ENCODE measurements at regions not wholly inside any gene's neighbourhood (a gene's known extent, or its start where the extent isn't known, plus 50 kb on each side); places are given as distances from the start of the nearest gene placed in this dataset.

DNA sequence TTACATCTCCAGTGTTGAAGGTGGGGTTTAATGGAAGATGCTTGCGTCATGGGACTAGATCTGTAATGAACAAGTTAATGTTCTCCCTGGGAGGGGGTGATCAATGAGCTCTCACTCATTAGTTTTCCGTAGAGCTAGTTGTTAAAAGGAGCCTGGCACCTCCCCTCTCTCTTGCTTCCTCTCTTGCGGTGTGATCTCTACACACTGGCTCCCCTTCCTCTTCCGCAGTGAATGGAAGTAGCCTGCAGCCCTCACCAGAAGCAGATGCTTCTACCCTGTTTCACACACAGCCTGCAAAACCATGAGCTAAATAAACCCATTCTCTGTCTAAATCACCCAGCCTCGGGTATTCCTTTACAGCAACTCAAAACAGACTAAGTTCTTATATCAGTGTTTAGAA, 318.8 kb downstream of the SLITRK1 start:
- no peak for FAIRE-seq

More for the DNA sequence above, 318.8 kb downstream of the SLITRK1 start:
- no peak for TF ChIP-seq POLR2AphosphoS5 (IDR thresholded peaks at IDR 0.05; ENCODE audit: insufficient read depth, low read depth, low read length)
- TF ChIP-seq, protein P1, sequence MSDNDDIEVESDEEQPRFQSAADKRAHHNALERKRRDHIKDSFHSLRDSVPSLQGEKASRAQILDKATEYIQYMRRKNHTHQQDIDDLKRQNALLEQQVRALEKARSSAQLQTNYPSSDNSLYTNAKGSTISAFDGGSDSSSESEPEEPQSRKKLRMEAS (IDR thresholded peaks at IDR 0.05; ENCODE audit: insufficient read depth, insufficient read length), result no peak
- no peak for TF ChIP-seq EZH2 (IDR thresholded peaks at IDR 0.05; ENCODE audit: borderline replicate concordance, low read depth, low read length, severe bottlenecking)
- no peak for TF ChIP-seq POLR2A (IDR thresholded peaks at IDR 0.05; ENCODE audit: low read depth, low read length)
- no peak for TF ChIP-seq FOS (IDR thresholded peaks at IDR 0.05; ENCODE audit: borderline replicate concordance, insufficient read depth, low read length)
- TF ChIP-seq GATA2 (IDR thresholded peaks at IDR 0.05; ENCODE audit: insufficient read depth, insufficient read length, low read depth, low read length), result no peak
- no peak for TF ChIP-seq JUN (IDR thresholded peaks at IDR 0.05; ENCODE audit: borderline replicate concordance, insufficient read depth, insufficient read length, low read depth)
- TF ChIP-seq, protein P2, sequence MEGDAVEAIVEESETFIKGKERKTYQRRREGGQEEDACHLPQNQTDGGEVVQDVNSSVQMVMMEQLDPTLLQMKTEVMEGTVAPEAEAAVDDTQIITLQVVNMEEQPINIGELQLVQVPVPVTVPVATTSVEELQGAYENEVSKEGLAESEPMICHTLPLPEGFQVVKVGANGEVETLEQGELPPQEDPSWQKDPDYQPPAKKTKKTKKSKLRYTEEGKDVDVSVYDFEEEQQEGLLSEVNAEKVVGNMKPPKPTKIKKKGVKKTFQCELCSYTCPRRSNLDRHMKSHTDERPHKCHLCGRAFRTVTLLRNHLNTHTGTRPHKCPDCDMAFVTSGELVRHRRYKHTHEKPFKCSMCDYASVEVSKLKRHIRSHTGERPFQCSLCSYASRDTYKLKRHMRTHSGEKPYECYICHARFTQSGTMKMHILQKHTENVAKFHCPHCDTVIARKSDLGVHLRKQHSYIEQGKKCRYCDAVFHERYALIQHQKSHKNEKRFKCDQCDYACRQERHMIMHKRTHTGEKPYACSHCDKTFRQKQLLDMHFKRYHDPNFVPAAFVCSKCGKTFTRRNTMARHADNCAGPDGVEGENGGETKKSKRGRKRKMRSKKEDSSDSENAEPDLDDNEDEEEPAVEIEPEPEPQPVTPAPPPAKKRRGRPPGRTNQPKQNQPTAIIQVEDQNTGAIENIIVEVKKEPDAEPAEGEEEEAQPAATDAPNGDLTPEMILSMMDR (IDR thresholded peaks at IDR 0.05; ENCODE audit: extremely low read depth in 1 of 2, insufficient read depth in 1 of 2, low read depth in 1 of 2, low read length in 2 of 2), result no peak
- TF ChIP-seq MYC (IDR thresholded peaks at IDR 0.05; ENCODE audit: low read depth, low read length), result no peak
- no peak overlapping the region for H3K9ac ChIP-seq (replicated peaks; ENCODE audit: extremely low read depth, insufficient read depth, low read length)
- no peak overlapping the region for H3K4me2 ChIP-seq (ENCODE audit: insufficient read depth, low read length)
- ChIA-PET CTCF (no interaction called here), POLR2A (no interaction called here)
- H3K4me1 ChIP-seq (ENCODE audit: control insufficient read depth, extremely low read depth, insufficient read depth, low read length), result no peaks in the 10 kb centered on the region
- no peak overlapping the region for H3K4me3 ChIP-seq (replicated peaks in 1 of 3; ENCODE audit: insufficient read depth in 1 of 3, low read depth in 1 of 3, low read length in 3 of 3)
- no TSS peak for BruUV-seq (replicated peaks)
- intact Hi-C loops (cut with micrococcal nuclease), result no loop called here
- no peak overlapping the region for H3K27ac ChIP-seq (ENCODE audit: insufficient read depth, low read depth, low read length)
- H3K9me1 ChIP-seq (replicated peaks; ENCODE audit: control insufficient read depth, extremely low read depth, insufficient read depth, low read length), result no peaks in the 10 kb centered on the region
- H3K27me3 ChIP-seq (ENCODE audit: control insufficient read depth in 2 of 2, insufficient read depth in 2 of 2, low read length in 2 of 2), result no peaks in the 10 kb centered on the region
- H2AFZ ChIP-seq (ENCODE audit: low read depth, low read length), result no peak overlapping the region
- no peaks in the 10 kb centered on the region for H3K9me3 ChIP-seq (replicated peaks; ENCODE audit: control insufficient read depth, insufficient read depth, low read length)
- H4K20me1 ChIP-seq (replicated peaks; ENCODE audit: control insufficient read depth, extremely low read depth, insufficient read depth, low read length), result no peaks in the 10 kb centered on the region
- no peaks in the 10 kb centered on the region for H3K36me3 ChIP-seq (ENCODE audit: control insufficient read depth in 2 of 2, extremely low read depth in 1 of 2, insufficient read depth in 2 of 2, low read length in 2 of 2)
- H3K79me2 ChIP-seq (ENCODE audit: control insufficient read depth, insufficient read depth, low read length), result no peaks in the 10 kb centered on the region
- dilution Hi-C loops (cut with MboI; ENCODE audit: extremely low pct_ligation_motif_present, low sequenced_read_pairs), result no loop called here
- no peak for DNase-seq (ENCODE audit: low read depth, low spot score)

All from endothelial cell of umbilical vein (primary cell).